ENCODE measurements at regions not wholly inside any gene's neighbourhood (a gene's known extent, or its start where the extent isn't known, plus 50 kb on each side); places are given as distances from the start of the nearest gene placed in this dataset.
"Not testable (repeated sequence)": the region's sequence is repeated elsewhere in the genome, so short reads cannot be mapped to it uniquely, and the experiment has no call there.

DNA sequence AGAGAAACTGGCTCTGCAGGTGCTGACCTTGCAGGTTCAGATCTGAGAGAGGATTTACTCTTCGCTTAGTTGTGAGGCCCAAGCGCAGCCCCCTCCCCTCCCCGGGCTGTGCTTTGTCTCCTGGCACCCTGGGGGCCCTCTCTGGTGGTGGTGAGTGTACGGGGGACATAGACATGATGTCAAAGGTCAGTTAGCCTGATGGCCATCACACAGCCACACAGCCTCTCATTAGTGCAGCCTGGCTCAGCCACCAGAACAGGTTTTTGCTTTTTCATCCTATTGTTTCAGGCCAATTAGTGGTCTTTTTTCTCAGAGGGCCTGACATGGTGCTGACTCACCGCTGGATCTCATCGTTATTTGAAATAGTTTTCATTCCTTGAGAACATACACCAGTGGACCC, 437.9 kb downstream of the AACS start:
- DNase-seq (ENCODE audit: low spot score), result no peak

DNA sequence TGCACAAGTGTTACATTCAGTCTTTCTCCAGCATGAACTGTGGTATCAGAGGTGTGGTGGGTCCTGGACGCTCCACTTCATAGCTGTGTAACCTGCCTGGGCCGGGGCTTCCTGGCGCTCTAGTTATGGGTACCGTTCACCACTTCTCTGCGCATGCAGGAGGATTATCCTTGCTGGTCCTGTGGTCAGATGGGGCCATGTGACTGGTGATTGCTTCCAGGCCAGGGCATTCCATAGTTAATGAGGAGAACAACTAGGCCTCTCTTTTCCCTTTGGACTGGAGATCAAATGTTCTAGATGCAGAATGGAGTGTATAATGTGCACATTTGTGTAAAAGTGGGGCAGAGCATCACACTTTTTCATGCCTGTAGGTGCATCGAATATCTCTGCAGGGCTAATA, 444.0 kb downstream of the AACS start:
- no peak for DNase-seq (ENCODE audit: low spot score)

DNA sequence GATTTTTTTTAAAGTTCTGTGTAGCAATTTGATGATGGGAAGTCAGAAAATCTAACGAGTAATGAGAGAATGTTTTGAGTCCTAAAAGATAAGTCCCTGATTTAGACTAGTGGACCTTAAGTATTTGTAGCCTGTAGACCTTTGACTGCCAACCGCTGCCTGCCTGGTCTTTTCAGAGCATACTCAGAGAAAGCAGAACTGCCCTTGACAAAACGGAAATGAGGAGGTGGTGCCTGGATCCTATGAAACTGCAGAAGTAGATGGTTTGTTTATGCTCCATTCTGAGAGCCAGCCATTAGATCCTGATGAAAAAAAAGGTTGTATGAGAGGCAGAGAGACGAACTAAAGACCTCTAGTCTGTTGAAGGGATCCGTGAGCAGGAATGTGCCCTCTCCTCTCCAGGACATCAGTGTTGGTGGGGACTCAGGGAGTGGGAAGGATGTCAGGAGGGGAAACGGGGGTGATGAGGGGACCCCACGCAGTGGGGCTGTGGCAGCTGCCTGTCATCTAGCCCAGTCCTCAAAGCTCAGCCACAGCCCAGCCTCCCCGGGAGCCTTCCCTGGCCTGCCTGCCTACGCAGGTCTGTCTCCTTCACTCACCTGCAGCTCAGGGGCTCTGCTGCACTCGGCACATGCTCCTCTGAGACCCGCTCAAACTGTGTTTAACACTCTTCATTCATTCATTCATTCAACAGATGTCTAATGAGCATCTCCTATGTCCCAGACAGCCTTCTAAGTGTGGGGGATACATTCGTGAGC, 447.5 kb downstream of the AACS start:
- DNase-seq (ENCODE audit: low spot score), result no peak

DNA sequence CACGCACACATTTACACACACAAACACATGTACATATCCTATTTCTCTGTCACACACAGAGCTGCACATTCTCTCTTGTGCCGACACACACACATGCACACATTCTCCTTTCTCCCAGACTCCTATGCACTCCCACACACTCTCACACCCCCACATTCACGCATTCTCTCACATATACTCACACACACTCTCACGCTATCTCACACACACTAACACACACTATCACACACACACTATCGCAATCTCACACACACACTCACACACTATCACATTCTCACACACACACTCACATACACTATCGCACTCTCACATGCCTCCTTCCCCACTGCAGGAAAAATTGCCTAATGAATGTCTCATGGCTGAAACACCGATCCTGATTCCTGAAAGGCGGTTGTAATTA, 450.7 kb downstream of the AACS start:
- no peak for DNase-seq (ENCODE audit: low spot score)

DNA sequence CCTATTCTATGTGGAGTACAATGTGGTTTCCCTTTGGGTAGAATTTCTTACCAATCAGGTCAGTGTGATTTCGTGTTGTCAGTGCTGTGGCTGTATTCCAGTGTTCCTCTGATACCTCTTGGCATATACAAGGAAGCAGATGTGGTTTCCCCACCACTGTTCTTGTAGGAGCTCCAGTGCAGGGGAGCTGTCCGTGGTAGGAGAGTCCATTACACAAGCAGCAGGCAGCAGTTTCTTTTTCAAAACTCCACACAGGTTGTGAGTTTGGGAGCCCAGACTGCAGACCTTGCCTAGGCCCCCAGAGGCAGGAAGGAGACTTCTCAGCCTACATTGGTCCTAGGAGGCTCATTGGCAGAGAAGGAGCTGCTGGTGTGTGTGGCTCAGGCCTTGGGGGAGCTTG, 452.8 kb downstream of the AACS start:
- peak; percentile 5 for DNase-seq (ENCODE audit: low spot score)

DNA sequence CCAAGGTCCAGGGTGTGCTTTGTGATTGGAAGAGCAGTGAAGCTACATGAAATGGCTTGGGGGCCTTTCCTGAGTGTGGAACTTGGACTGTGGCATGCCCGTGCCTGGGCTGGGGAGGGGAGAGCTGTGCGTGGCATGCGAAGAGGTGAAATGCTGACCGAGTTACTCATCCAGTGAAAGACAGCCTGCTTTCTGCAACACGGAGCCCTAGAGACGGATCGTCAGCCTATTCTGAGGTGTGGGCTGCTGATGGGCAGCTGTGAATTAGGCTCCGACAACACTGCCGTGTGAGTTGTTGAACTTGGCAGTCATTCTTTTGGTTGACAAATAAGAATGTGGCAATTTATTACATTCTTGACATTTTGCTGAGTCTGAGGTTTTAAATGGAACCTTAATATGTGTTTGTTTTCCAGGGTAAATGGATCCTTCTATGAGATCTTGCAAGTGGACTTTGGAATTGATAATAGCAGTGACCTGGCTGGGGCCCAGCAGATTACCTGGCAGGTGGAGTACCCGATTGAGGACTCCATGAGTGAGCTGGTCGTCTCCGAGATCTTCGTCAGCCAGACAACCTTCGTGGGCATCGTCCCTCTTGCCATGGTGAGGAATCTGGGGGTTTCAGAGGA, 453.9 kb downstream of the AACS start:
- no peak for DNase-seq (ENCODE audit: low spot score)

DNA sequence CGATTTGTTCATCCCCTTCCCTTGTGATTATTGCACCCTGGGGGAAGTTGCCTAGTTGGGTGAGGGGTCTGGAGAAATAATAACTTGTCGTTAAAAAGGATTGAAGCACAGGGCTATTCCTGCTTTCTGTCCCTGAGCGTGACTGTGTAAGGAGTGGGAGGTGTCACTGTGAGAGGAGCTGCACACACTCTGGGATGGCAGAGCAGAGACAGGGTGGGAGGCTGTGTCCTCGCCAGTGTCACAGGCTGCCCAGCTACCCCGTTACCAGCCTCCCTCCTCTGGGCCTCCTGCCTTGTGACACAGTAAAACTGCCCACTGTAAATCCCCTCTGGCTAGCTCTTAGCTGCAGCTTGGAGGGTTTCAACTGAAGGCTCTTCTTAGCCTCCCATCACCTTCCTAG, 460.6 kb downstream of the AACS start:
- DNase-seq (ENCODE audit: low spot score), result no peak

DNA sequence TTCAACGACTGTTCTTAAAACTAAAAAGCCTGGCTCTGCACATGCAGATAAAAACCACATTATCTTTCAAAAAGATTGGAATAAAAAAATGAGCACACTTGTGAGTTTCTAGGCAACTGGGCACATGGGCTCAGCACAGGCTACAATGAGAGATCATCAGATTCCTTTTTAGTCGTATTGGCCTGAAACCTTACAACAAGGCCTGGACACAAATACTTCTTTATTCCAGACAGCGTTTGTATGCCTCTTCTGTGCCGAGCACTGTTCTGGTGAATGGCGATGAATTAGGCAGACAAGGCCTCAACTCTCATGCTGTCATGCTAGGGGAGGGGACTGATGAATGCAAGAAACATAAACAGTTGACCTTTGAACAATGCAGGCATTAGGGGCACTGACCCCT, 463.0 kb downstream of the AACS start:
- DNase-seq (ENCODE audit: low spot score), result no peak

DNA sequence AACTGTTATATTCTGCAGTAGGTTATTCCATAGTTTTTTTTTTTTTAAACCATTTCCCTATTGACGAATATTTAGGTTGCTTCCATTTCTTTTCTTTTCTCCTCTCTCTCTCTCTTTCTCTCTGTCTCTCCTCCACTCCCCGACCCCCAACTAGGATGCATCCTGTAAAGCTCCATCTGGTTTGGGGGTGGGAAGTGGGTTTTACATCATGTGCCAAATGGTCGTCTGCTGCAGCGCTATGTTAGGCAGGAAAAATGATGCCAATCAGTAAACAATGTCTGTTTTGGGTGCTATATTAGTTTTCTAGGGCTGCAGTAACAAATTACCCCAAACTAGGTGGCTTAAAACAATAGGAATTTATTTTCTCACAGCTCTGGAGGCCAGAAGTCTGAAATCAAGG, 465.0 kb downstream of the AACS start:
- no peak for DNase-seq (ENCODE audit: low spot score)

DNA sequence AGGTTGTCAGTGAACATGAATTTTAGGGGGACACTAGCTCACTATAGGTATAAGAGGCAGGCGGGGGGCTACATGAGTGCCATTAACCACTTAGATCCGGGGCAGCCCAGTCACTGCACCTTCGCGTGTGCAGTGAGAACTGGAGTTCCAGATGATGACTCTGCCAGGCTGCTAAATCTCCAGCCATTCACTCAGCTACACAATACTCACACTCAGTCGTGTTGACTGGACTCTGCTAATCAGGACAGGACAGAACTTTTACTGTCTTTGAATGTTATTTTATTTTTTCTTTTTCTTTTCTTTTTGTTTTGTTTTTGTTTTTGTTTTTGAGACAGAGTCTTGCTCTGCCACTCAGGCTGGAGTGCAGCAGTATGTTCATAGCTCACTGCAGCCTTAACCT, 465.6 kb downstream of the AACS start:
- no peak for DNase-seq (ENCODE audit: low spot score)

DNA sequence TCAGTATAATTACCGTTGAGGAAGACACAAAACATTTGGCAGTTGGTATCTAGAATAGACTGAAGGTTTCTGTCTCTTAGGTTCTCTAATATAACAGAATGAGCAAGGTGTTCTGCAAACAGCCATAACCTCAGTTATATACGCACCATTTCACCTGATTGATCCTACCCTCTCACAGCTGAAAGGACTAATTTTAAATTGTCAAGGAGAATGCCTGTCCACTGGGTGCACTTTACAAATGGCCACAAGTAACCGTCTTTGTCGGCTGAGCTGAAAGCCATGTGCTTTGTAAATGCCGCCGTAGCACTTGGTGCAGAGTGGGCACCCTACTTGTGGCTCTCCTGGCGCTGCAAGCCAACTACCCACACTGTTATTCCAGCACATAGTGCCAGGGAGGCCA, 466.3 kb downstream of the AACS start:
- no peak for DNase-seq (ENCODE audit: low spot score)

DNA sequence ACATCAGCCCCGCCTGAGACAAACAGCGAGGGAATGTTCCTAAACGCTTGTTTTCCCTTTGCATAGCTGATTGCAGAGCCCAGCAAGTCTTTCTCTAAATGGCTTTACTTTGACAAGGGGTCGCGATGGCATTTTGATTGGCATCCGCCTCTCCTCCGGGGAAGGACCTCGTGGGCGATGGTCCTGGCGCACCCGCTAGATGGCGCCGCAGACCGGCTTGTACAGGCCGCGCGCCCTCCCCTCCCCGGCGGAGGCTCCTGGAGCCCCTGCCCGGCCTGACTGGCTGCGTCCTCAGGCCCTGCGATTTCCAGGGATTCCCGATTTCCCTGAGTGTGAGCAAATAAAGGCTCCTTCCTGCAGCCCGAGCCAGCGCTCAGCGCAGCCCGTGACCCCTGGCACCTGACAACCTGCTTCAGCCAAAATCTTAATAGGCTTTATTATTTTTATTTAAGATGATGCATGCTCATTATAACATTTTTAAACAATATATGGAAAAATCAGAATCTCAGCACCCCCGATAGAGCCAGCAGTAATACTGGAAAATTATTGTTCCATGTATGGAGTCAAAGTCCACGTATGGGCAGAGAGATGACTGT, 468.3 kb downstream of the AACS start:
- peak; percentile 43 for DNase-seq (ENCODE audit: low spot score)

DNA sequence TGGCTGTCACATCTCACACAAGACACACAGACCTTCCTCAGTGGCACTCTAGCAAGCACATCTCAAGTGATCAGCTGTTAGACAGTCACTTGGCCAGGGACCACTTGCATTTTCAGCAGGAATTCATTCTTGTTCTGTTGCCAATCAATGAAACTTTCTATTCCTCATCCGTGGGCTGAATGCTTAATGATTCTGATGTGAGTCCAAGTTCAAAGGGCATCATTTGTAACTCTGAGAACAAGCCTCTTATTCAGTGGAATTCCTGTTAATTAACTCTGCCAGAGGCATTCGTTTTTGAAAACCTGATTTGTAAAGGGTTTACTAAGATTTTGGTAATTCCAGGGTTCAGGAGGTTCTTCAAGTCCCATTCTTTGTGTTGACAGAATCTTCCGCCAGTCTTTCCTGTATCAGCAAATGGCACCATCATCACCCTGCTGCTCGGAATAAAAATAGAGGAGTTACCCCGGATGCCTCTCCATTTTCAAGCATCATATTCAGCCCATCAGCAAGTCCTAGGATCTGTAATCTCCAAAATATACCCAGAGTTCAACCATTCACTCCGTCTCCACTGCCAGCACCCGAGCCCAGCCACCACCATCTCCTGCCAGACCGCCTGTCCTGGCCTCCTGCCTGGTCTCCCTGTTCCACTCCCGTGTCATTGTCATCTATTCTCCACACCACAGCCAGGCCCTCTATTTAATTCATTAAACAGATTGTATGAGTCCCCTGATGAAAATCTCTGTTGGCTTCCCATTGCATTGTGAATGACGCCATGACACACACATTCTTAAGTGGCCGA, 473.4 kb downstream of the AACS start:
- DNase-seq (ENCODE audit: low spot score), result no peak

DNA sequence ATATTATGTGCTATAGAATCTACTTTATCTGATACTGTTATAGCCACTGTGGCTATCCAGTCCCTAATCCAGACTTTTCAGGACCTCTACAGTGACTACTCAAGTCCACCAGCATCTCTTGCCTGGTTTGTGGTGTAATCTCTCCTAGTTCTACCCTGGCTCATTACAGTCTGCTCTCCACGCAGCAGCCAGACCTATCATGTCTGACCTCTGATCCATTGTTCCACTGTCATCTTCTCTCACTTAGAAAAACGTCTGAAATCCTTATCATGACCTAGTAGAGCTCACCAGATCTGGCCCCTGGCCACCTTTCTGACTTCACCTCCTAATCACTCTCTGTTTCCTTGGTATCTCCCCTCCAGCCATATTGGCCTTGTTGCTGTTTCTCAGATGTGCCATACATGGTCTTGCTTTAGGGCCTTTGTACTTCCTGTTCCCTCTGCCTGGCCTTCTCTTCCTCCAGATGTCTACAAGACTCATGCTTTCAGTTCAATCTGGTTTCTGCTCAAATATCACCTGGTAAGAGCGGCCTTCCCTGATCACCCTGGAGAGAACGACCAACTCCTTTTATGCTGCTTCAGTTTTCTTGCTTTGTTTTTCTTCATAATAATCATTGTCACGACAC, 475.5 kb downstream of the AACS start:
- DNase-seq (ENCODE audit: low spot score), result no peak

DNA sequence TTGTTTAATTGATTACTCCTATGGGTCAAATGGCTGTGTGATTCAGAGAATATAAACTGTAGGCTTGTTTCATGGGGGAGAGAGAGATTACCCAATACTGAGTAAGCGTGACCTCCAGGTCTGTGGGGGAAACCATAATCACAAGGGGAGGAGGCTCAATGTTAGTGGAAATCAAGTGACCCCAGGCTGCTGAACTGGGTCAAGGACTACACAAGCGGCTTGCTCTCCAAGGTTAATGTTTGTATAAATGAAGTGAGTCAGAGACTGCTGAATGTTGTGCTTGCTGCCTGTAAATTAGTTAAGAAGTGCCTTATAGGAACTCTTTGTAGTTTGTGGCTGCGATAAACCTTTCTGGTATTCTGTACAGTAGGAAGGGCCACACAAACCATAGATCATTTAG, 479.7 kb downstream of the AACS start:
- DNase-seq (ENCODE audit: low spot score), result no peak

DNA sequence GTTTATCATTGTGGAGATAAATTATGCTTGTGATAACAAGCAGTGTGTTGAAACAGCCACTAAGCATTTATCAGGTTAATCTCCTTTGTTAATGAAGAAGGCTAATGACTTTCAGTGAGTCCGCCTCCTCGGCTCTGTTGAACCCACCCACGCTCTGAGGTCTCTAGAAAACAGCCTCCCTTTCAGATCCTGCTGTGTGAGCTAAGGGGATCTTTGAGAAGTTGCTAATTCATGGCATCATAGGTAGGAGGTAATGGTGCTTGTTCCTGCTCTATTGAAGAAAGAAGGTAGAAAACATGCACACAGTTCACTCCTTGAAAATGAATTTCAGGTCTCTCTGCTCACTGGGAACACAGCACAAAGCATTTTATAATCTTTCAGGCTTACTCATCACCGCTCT, 483.9 kb downstream of the AACS start:
- DNase-seq (ENCODE audit: low spot score), result no peak

DNA sequence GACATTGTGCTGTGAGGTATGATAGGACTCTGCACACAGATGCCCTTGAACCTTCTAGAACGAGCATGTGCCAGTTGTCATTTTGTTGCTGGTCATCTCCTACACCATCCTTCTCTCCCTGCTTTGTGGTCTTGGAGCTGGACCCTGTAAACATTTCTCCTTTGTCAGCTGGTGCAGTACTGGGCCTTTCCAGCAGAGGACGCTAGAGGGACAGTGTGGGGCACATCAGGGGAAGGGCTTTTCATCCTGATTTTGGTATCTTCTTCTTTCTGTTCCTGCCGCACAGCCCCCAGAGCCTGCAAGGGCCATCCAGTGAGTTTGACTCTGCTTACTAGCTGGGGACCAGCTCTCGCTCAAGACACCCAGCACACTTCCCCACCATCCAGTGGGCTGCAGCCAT, 484.6 kb downstream of the AACS start:
- no peak for DNase-seq (ENCODE audit: low spot score)

DNA sequence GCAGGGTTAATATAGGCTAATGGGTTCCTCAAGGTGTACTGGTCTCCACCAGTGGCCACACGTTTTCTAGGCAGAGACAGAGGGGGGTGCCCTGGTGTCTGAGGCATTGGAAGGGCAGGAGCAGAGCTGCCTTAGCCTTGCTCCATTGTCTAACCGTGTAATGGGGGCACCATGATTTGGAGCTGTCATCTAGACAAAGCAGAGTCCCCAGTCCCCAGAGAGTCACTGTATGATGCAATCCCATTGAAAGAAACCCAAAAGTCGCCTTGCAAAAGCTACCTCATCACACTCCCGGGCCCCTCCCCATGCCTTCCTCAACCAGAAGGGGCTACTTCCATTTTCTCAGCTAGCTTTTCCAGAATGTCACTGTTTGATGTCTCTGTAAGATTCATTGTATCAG, 487.1 kb downstream of the AACS start:
- no peak for DNase-seq (ENCODE audit: low spot score)

DNA sequence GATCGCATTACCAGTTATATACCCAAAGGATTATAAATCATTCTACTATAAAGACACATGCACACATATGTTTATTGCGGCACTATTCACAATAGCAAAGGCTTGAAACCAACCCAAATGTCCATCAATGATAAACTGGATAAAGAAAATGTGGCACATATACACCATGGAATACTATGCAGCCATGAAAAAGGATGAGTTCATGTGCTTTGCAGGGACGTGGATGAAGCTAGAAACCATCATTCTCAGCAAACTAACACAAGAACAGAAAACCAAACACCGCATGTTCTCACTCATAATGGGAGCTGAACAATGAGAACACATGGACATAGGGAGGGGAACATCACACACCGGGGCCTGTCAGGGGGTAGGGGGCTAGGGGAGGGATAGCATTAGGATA, 495.8 kb downstream of the AACS start:
- not testable (repeated sequence) for DNase-seq (ENCODE audit: low spot score)

DNA sequence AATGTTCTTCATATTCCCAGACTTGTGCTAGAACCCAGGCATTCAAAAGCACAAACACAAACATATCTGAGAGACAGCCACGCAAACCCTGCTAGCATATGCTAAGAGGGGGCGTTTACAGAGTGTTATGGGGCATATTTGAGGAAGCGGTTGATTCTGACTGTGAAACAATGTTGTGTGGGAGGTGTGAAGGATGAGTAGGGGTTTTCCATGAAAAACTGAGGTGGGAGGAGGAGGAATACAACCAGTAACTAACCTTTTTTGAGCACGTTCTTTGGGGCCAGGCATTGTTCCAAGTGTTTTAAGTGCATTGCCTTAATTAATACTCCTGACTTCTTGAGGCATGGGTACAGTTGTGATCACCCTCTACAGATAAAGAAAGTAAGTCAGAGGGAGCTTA, 499.5 kb downstream of the AACS start:
- no peak for DNase-seq (ENCODE audit: low spot score)

DNA sequence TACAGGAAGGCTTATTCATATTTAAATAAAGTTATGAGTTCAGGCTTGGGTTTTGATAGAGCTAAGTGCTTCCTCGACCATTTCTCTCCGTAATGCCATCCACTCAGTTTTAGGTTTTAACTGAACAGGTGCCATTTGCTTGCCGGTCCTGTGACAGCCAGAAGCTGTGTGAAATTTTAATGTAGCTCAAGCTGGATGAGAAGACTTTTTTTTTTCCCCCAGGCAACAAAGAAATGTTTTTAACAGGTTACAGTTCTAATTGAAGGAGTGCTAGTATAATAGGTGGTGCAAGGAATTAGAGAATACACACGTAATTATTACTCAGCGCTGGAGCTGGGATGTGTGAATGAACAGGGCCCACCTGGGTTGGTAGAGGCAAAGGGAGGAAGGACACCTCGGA, 502.3 kb downstream of the AACS start:
- DNase-seq (ENCODE audit: low spot score), result no peak

DNA sequence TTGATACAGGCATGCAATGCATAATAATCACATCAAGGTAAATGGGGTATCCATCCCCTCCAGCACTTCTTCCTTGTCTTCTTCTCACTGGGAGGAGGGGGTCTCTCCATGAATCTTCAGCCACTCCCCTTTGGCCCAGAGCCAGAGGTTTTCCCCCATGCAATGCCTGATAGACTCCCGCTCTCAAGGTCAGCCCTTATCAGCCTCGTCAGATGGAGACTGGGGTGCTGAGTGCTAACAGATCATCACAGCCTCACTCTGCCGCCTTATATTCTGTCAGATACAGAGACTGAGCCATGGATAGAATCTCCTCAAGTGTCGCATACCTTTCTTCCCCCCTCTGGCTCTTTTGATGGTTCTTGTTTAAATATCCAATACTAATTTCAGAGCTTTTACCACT, 503.1 kb downstream of the AACS start:
- DNase-seq (ENCODE audit: low spot score), result no peak
